HG02938 (cell line): ENCODE measurements at regions not wholly inside any gene's neighbourhood (a gene's known extent, or its start where the extent isn't known, plus 50 kb on each side); places are given as distances from the start of the nearest gene placed in this dataset.

ENCODE experiments used
- ATAC-seq: cut with Tn5 transposase; IDR thresholded peaks from one replicate; pipeline ENCODE4 v1.9.1; 2021; ENCODE audit warnings: mild to moderate bottlenecking, moderate library complexity; ENCODE audit not compliant: unreplicated experiment

GRCh38 chr16:85475233-85475632, 137.9 kb upstream of the GSE1 start:
- ATAC-seq, result no peak

- ATAC-seq, result no peak
These were observed 137.3 kb upstream of the GSE1 start for GRCh38 chr16:85475691-85476300.

- ATAC-seq, result no peak
These were observed 136.7 kb upstream of the GSE1 start for GRCh38 chr16:85476389-85476788.

- no peak for ATAC-seq
These were observed 135.2 kb upstream of the GSE1 start for GRCh38 chr16:85477801-85478363.

- no peak for ATAC-seq
These were observed 133.0 kb upstream of the GSE1 start for GRCh38 chr16:85479972-85480726.

- no peak for ATAC-seq
These were observed 132.4 kb upstream of the GSE1 start for GRCh38 chr16:85480727-85481101.

- no peak for ATAC-seq
These were observed 131.9 kb upstream of the GSE1 start for GRCh38 chr16:85481206-85481605.

- no peak for ATAC-seq
These were observed 131.4 kb upstream of the GSE1 start for GRCh38 chr16:85481738-85482137.

- no peak for ATAC-seq
These were observed 129.7 kb upstream of the GSE1 start for GRCh38 chr16:85483424-85483823.

- ATAC-seq, result no peak
These were observed 128.5 kb upstream of the GSE1 start for GRCh38 chr16:85484347-85485300.

- no peak for ATAC-seq
These were observed 127.7 kb upstream of the GSE1 start for GRCh38 chr16:85485379-85485778.

GRCh38 chr16:85486256-85486915, 126.7 kb upstream of the GSE1 start:
- no peak for ATAC-seq

- no peak for ATAC-seq
These were observed 124.7 kb upstream of the GSE1 start for GRCh38 chr16:85488414-85488813.

- no peak for ATAC-seq
These were observed 122.6 kb upstream of the GSE1 start for GRCh38 chr16:85490407-85491057.

- no peak for ATAC-seq
These were observed 121.9 kb upstream of the GSE1 start for GRCh38 chr16:85491058-85491771.

GRCh38 chr16:85491798-85492294, 121.3 kb upstream of the GSE1 start:
- no peak for ATAC-seq

- no peak for ATAC-seq
These were observed 120.7 kb upstream of the GSE1 start for GRCh38 chr16:85492295-85492864.

GRCh38 chr16:85494315-85494714, 118.8 kb upstream of the GSE1 start:
- no peak for ATAC-seq

- ATAC-seq, result no peak
These were observed 117.9 kb upstream of the GSE1 start for GRCh38 chr16:85495259-85495658.
